HepG2 (cell line): ENCODE measurements at regions not wholly inside any gene's neighbourhood (a gene's known extent, or its start where the extent isn't known, plus 50 kb on each side); places are given as distances from the start of the nearest gene placed in this dataset.

ENCODE experiments used
- PHF8 ChIP-seq: sonication (generic); formaldehyde crosslinking; IDR thresholded peaks from 2 replicates; pipeline ENCODE4 v1.5.0; 2020; ENCODE audit warnings: missing genetic modification reagents
- ZBTB42 ChIP-seq: sonication (generic); formaldehyde crosslinking; IDR thresholded peaks from 2 replicates; pipeline ENCODE4 v1.5.0; 2020; ENCODE audit warnings: mild to moderate bottlenecking, missing genetic modification reagents
- ZNF207 ChIP-seq: fragments of 450-650 bp; IDR thresholded peaks from 2 replicates; pipeline ENCODE4 v1.6.1; 2016; ENCODE audit warnings: antibody characterized with exemption, borderline replicate concordance
- ZNF24 ChIP-seq: fragments of 450-650 bp; IDR thresholded peaks from 2 replicates; pipeline ENCODE4 v1.6.1; 2017; ENCODE audit warnings: antibody characterized with exemption, mild to moderate bottlenecking
- ZNF446 ChIP-seq: sonication (generic); formaldehyde crosslinking; IDR thresholded peaks from 2 replicates; pipeline ENCODE4 v1.5.0; 2020; ENCODE audit warnings: mild to moderate bottlenecking, missing genetic modification reagents
- ZNF883 ChIP-seq: sonication (generic); formaldehyde crosslinking; IDR thresholded peaks from 2 replicates; pipeline ENCODE4 v1.5.1; 2020; ENCODE audit warnings: mild to moderate bottlenecking, missing genetic modification reagents; ENCODE audit errors: not compliant biosample characterization
- TF ChIP-seq, protein P1 (sequence below): sonication (generic); formaldehyde crosslinking; IDR thresholded peaks from 2 replicates; pipeline ENCODE4 v1.5.1; 2020; ENCODE audit warnings: mild to moderate bottlenecking, missing genetic modification reagents, borderline replicate concordance
- TF ChIP-seq, protein P2 (sequence below): sonication (generic); formaldehyde crosslinking; IDR thresholded peaks from 2 replicates; pipeline ENCODE4 v1.8.1; 2023; ENCODE audit warnings: missing genetic modification reagents, inconsistent platforms, borderline replicate concordance

GRCh38 chr3:130256821-130257340 is 88.6 kb upstream of the COL6A5 start (continued):
- TF ChIP-seq, protein P1, sequence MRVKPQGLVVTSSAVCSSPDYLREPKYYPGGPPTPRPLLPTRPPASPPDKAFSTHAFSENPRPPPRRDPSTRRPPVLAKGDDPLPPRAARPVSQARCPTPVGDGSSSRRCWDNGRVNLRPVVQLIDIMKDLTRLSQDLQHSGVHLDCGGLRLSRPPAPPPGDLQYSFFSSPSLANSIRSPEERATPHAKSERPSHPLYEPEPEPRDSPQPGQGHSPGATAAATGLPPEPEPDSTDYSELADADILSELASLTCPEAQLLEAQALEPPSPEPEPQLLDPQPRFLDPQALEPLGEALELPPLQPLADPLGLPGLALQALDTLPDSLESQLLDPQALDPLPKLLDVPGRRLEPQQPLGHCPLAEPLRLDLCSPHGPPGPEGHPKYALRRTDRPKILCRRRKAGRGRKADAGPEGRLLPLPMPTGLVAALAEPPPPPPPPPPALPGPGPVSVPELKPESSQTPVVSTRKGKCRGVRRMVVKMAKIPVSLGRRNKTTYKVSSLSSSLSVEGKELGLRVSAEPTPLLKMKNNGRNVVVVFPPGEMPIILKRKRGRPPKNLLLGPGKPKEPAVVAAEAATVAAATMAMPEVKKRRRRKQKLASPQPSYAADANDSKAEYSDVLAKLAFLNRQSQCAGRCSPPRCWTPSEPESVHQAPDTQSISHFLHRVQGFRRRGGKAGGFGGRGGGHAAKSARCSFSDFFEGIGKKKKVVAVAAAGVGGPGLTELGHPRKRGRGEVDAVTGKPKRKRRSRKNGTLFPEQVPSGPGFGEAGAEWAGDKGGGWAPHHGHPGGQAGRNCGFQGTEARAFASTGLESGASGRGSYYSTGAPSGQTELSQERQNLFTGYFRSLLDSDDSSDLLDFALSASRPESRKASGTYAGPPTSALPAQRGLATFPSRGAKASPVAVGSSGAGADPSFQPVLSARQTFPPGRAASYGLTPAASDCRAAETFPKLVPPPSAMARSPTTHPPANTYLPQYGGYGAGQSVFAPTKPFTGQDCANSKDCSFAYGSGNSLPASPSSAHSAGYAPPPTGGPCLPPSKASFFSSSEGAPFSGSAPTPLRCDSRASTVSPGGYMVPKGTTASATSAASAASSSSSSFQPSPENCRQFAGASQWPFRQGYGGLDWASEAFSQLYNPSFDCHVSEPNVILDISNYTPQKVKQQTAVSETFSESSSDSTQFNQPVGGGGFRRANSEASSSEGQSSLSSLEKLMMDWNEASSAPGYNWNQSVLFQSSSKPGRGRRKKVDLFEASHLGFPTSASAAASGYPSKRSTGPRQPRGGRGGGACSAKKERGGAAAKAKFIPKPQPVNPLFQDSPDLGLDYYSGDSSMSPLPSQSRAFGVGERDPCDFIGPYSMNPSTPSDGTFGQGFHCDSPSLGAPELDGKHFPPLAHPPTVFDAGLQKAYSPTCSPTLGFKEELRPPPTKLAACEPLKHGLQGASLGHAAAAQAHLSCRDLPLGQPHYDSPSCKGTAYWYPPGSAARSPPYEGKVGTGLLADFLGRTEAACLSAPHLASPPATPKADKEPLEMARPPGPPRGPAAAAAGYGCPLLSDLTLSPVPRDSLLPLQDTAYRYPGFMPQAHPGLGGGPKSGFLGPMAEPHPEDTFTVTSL (CRISPR knock-in tag) = no peak
- TF ChIP-seq, protein P2, sequence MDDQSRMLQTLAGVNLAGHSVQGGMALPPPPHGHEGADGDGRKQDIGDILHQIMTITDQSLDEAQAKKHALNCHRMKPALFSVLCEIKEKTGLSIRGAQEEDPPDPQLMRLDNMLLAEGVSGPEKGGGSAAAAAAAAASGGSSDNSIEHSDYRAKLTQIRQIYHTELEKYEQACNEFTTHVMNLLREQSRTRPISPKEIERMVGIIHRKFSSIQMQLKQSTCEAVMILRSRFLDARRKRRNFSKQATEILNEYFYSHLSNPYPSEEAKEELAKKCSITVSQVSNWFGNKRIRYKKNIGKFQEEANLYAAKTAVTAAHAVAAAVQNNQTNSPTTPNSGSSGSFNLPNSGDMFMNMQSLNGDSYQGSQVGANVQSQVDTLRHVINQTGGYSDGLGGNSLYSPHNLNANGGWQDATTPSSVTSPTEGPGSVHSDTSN (CRISPR knock-in tag) = no peak
- TF ChIP-seq ZNF883 (CRISPR knock-in tag) (no peak), ZNF446 (CRISPR knock-in tag) (no peak), ZNF24 (no peak), ZNF207 (no peak), PHF8 (CRISPR knock-in tag) (no peak), ZBTB42 (no peak)
